ENCODE measurements at regions not wholly inside any gene's neighbourhood (a gene's known extent, or its start where the extent isn't known, plus 50 kb on each side); places are given as distances from the start of the nearest gene placed in this dataset.

DNA sequence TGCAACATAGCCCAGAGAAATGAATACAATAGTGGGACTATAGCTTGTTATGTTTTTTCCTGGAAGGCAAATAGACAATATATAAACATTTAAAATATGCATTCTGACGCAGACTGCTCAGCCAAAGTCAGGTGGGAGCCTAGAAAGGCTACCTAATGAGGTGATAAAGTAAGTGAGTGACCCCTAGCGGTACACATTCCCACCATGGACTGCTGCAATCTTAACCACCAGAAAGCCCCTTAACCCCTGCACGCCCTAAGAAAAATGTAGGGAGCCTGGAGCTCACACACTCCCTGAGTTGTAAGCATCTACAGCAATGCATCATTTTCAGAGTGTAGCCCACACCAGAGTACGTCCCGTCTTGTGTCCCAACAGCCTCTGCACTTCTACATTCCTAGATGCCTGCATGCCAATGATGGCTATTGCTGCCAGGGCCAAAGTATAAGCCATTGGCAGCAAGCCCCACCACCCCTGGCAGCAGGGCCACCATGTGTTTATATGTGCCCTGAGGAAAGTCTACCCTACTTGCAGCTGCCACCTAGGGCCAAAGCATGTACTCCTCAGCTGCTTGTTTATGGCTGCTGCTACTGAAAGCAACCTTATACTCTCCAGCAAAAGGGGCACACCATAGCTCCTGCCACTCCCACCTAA lies 127.6 kb downstream of the KIF2B start:
- CTCF ChIA-PET: no interaction called here
- RAD21 ChIA-PET (ENCODE audit: low non-redundant PET in 1 of 2, low total read pairs in 2 of 2, uncharacterized antibody in 2 of 2, unreplicated experiment in 2 of 2): no interaction called here
- H3K9me2 ChIP-seq (ENCODE audit: insufficient read depth): no peaks in the 10 kb centered on the region

More for the DNA sequence above, 127.6 kb downstream of the KIF2B start:
- H3K4me3 ChIP-seq (replicated peaks in 1 of 2; ENCODE audit: low read depth in 1 of 2, low read length in 2 of 2): no peak overlapping the region
- H2AFZ ChIP-seq (ENCODE audit: low read depth, low read length, poor library complexity, severe bottlenecking): no peak overlapping the region
- no peaks in the 10 kb centered on the region for H3K4me1 ChIP-seq (ENCODE audit: control insufficient read depth in 1 of 2, insufficient read depth in 2 of 2, low read length in 2 of 2)
- H3K9ac ChIP-seq (ENCODE audit: low read length): no peak overlapping the region
- H3K27me3 ChIP-seq (ENCODE audit: insufficient read depth, low read length): no peaks in the 10 kb centered on the region
- H3K27ac ChIP-seq (ENCODE audit: low read depth, low read length): no peak overlapping the region
- ATAC-seq: no peak
- no peaks in the 10 kb centered on the region for H3K36me3 ChIP-seq (ENCODE audit: control insufficient read depth in 1 of 2, insufficient read depth in 2 of 2, low read length in 2 of 2)
- POLR2A ChIA-PET: no interaction called here
- no peak overlapping the region for H3K4me2 ChIP-seq (ENCODE audit: low read length)
- H4K20me1 ChIP-seq (ENCODE audit: insufficient read depth): no peaks in the 10 kb centered on the region
- no peaks in the 10 kb centered on the region for H3K79me2 ChIP-seq (ENCODE audit: insufficient read depth, low read length)
- intact Hi-C loops (cut with micrococcal nuclease): no loop called here
- DNase-seq (ENCODE audit: low read depth, low spot score): no peak
- TF ChIP-seq EZH2 (IDR thresholded peaks at IDR 0.05) (no peak), SP1 (IDR thresholded peaks at IDR 0.05; ENCODE audit: low read depth) (no peak), POLR2A (IDR thresholded peaks at IDR 0.05; ENCODE audit: borderline replicate concordance, extremely low read depth, insufficient read depth, insufficient read length) (no peak), CEBPB (IDR thresholded peaks at IDR 0.05; ENCODE audit: low read depth) (no peak)
- TF ChIP-seq, protein P1, sequence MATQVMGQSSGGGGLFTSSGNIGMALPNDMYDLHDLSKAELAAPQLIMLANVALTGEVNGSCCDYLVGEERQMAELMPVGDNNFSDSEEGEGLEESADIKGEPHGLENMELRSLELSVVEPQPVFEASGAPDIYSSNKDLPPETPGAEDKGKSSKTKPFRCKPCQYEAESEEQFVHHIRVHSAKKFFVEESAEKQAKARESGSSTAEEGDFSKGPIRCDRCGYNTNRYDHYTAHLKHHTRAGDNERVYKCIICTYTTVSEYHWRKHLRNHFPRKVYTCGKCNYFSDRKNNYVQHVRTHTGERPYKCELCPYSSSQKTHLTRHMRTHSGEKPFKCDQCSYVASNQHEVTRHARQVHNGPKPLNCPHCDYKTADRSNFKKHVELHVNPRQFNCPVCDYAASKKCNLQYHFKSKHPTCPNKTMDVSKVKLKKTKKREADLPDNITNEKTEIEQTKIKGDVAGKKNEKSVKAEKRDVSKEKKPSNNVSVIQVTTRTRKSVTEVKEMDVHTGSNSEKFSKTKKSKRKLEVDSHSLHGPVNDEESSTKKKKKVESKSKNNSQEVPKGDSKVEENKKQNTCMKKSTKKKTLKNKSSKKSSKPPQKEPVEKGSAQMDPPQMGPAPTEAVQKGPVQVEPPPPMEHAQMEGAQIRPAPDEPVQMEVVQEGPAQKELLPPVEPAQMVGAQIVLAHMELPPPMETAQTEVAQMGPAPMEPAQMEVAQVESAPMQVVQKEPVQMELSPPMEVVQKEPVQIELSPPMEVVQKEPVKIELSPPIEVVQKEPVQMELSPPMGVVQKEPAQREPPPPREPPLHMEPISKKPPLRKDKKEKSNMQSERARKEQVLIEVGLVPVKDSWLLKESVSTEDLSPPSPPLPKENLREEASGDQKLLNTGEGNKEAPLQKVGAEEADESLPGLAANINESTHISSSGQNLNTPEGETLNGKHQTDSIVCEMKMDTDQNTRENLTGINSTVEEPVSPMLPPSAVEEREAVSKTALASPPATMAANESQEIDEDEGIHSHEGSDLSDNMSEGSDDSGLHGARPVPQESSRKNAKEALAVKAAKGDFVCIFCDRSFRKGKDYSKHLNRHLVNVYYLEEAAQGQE (IDR thresholded peaks at IDR 0.05; ENCODE audit: low read depth): no peak
- TF ChIP-seq, protein P2, sequence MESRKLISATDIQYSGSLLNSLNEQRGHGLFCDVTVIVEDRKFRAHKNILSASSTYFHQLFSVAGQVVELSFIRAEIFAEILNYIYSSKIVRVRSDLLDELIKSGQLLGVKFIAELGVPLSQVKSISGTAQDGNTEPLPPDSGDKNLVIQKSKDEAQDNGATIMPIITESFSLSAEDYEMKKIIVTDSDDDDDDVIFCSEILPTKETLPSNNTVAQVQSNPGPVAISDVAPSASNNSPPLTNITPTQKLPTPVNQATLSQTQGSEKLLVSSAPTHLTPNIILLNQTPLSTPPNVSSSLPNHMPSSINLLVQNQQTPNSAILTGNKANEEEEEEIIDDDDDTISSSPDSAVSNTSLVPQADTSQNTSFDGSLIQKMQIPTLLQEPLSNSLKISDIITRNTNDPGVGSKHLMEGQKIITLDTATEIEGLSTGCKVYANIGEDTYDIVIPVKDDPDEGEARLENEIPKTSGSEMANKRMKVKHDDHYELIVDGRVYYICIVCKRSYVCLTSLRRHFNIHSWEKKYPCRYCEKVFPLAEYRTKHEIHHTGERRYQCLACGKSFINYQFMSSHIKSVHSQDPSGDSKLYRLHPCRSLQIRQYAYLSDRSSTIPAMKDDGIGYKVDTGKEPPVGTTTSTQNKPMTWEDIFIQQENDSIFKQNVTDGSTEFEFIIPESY (IDR thresholded peaks at IDR 0.05; ENCODE audit: extremely low read depth, insufficient replicate concordance, low read length): no peak
- BruUV-seq (replicated peaks): no TSS peak
- H3K9me3 ChIP-seq (ENCODE audit: control insufficient read depth in 1 of 2, insufficient read depth in 1 of 2, low read depth in 1 of 2, low read length in 2 of 2): peaks cover 45 to 60% of the 10 kb centered on the region in 2 experiments
